GM21423 (cell line): ENCODE measurements at regions not wholly inside any gene's neighbourhood (a gene's known extent, or its start where the extent isn't known, plus 50 kb on each side); places are given as distances from the start of the nearest gene placed in this dataset.
"Not testable (repeated sequence)": the region's sequence is repeated elsewhere in the genome, so short reads cannot be mapped to it uniquely, and the experiment has no call there.

Experiments
- ATAC-seq: cut with Tn5 transposase; IDR thresholded peaks from one replicate; pipeline ENCODE4 v1.9.1; 2021; ENCODE audit warnings: mild to moderate bottlenecking, moderate library complexity; ENCODE audit not compliant: unreplicated experiment

GRCh38 chr3:26058901-26059321 lies 269.0 kb downstream of the OXSM start:
- no peak for ATAC-seq

DNA sequence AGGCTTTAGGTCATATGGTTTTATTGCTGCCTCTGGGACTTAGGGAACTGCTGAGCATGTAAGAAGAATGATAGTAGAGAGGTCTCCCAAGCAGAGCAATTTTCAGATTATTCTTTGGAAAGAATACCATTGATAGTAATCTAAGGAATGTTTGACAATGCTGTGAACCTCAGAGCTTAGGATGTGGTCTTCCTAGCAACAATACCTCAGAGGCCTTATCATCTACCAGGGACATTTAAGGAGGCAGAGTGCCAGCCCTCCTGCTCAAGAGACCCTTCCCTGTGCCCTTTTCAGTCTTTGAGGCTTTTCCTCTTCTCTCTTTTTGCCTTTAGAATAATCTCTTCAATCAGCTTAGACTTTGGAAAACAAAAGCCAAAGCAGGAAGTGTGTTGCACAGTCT lies 272.1 kb downstream of the OXSM start:
- no peak for ATAC-seq

- ATAC-seq = no peak
These were observed 274.4 kb downstream of the OXSM start for GRCh38 chr3:26064297-26064696.

GRCh38 chr3:26068890-26069289 lies 279.0 kb downstream of the OXSM start:
- no peak for ATAC-seq

DNA sequence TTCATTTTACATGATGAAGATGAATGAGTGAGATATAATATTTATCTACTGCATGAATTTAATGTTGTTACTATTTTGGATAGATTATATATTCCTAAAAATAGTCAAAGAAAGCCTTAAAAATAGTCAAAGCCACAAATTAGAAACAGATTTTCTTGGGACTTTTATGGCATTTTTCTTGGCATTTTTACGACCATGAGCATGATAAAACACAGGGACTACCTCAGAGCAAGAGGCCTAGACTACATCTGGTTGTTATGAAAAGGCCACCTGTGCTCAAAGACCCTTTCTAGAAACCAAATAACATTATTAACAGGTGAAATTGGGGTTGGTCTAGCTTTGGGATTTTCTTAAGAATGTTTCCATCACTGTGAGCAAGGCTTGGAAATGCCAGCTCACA lies 281.0 kb downstream of the OXSM start:
- no peak for ATAC-seq

- ATAC-seq = no peak
These were observed 284.2 kb downstream of the OXSM start for GRCh38 chr3:26074080-26074479.

GRCh38 chr3:26078539-26078938 lies 288.6 kb downstream of the OXSM start:
- no peak for ATAC-seq

- no peak for ATAC-seq
These were observed 291.3 kb downstream of the OXSM start for GRCh38 chr3:26081166-26081565.

GRCh38 chr3:26081806-26082205 lies 291.9 kb downstream of the OXSM start:
- ATAC-seq = no peak

GRCh38 chr3:26082911-26083310 lies 293.0 kb downstream of the OXSM start:
- ATAC-seq = no peak

DNA sequence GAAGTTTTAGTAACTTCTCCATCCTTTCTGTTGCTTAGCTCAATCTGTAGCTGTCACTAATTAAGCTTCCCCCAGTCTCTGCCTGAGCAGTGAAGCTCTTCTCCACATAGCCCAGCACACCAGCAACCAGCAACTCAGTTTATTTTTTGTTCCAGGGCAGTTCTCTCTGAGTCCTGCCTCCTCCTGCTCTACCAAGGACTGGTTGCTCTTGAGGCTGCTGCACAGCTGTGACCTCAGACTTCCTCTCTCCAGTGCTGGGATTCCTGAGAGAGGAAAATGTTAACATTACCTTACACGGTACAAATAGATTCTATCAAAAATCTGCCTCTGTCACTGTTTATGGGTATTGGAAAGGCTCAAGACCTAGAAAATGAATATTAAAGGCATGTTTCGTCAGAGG lies 294.7 kb downstream of the OXSM start:
- no peak for ATAC-seq

- no peak for ATAC-seq
These were observed 297.9 kb downstream of the OXSM start for GRCh38 chr3:26087751-26088150.

DNA sequence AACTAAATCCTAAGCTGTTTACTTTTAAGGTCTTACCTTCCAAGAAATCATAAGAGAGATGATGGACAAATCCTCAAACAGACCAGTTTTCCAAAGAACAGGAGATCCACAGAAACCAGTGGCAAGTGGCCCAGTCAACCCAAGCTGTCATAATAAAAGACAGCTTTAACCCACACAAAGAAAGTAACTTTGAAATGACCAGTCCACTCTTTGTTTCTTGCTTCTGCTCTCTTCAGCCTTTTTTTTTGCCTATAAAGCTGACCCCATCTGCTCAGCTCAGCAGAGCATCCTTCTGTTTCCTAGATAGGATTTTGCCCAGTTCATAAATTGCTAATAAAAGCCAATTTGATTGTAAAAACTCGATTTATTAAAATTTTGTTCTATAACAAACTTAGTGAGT lies 299.4 kb downstream of the OXSM start:
- ATAC-seq = no peak

DNA sequence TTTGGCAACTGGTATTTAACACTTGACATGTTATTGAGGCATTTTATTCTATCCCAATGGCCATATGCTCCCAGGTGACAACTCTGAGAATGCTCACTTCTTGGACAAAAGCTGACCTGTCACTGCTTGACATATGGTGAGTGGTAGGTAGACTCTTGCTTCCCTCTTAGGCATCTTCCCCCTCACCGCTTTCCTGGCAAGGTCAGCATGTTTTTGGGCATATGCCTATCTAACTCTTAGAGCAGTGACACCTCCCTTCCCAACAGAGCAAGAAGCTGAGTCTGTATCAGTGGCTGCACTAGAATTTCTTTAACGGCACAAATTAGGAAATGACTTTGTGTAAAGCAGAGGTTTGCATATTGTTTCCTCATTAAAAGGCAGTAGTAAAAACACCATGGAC lies 300.7 kb downstream of the OXSM start:
- ATAC-seq = no peak

GRCh38 chr3:26091096-26091495 lies 301.2 kb downstream of the OXSM start:
- ATAC-seq = no peak

GRCh38 chr3:26091626-26092025 lies 301.7 kb downstream of the OXSM start:
- no peak for ATAC-seq

GRCh38 chr3:26097111-26097510 lies 307.2 kb downstream of the OXSM start:
- ATAC-seq = not testable (repeated sequence)

GRCh38 chr3:26099692-26100091 lies 309.8 kb downstream of the OXSM start:
- no peak for ATAC-seq

- ATAC-seq = no peak
These were observed 310.3 kb downstream of the OXSM start for GRCh38 chr3:26100176-26100575.

GRCh38 chr3:26102376-26102775 lies 312.5 kb downstream of the OXSM start:
- no peak for ATAC-seq

GRCh38 chr3:26104851-26105251 lies 315.0 kb downstream of the OXSM start:
- no peak for ATAC-seq

GRCh38 chr3:26105261-26105660 lies 315.4 kb downstream of the OXSM start:
- no peak for ATAC-seq

GRCh38 chr3:26106228-26106627 lies 316.3 kb downstream of the OXSM start:
- ATAC-seq = no peak
